Endothelial cell of umbilical vein (primary cell): ENCODE measurements at regions not wholly inside any gene's neighbourhood (a gene's known extent, or its start where the extent isn't known, plus 50 kb on each side); places are given as distances from the start of the nearest gene placed in this dataset.

ENCODE experiments used
- BruUV-seq: library from RNA; stranded (reverse); fragments of 400-500 nt; replicated peaks from 2 replicates; lab custom pipeline; 2021; lab: Mats Ljungman, UMichigan
- CTCF ChIA-PET: fragments of 300-600, 350-600 bp; sonication (Branson Sonifier 250); formaldehyde crosslinking; loops from one replicate; lab custom pipeline; 2021; ENCODE audit warnings: antibody characterized with exemption, inconsistent platforms; lab: Charles Lee
- POLR2A ChIA-PET: fragments of 300-600, 350-600 bp; sonication (Branson Sonifier 250); formaldehyde crosslinking; loops from one replicate; lab custom pipeline; 2021; ENCODE audit warnings: antibody characterized with exemption, inconsistent platforms; lab: Charles Lee
- DNase-seq: peaks from one replicate; pipeline ENCODE4 v3.0.0-alpha.2; 2011; ENCODE audit warnings: low read depth, low spot score
- FAIRE-seq: peaks from 2 replicates; lab custom pipeline; 2011; peaks lifted over from hg19 to GRCh38; lab: Jason Lieb, UNC
- H2AFZ ChIP-seq: 2 replicates; pipeline ENCODE4 v1.6.0; 2012; ENCODE audit warnings: low read depth, low read length, control low read depth, inconsistent platforms
- H3K27ac ChIP-seq: 2 replicates; pipeline ENCODE4 v1.5.1; 2011; ENCODE audit warnings: low read depth, mild to moderate bottlenecking, control low read depth, low read length, moderate library complexity; ENCODE audit not compliant: insufficient read depth
- H3K27me3 ChIP-seq, 2 experiments: 2 replicates each; pipeline versions ENCODE4 v1.6.0 to v1.6.1; 2011; ENCODE audit warnings: low read length in 2 of 2, mixed read lengths in 1 of 2; ENCODE audit not compliant: control insufficient read depth in 2 of 2, insufficient read depth in 2 of 2
- H3K36me3 ChIP-seq, 2 experiments: 2 replicates in 1 of 2; 3 replicates in 1 of 2; pipeline ENCODE4 v1.5.1; 2011; ENCODE audit warnings: low read length in 2 of 2, mild to moderate bottlenecking in 1 of 2, moderate library complexity in 1 of 2; ENCODE audit not compliant: control insufficient read depth in 2 of 2, insufficient read depth in 2 of 2; ENCODE audit errors: extremely low read depth in 1 of 2
- H3K4me1 ChIP-seq: 3 replicates; pipeline ENCODE4 v1.5.1; 2011; ENCODE audit warnings: mild to moderate bottlenecking, low read length; ENCODE audit not compliant: control insufficient read depth, insufficient read depth; ENCODE audit errors: extremely low read depth
- H3K4me2 ChIP-seq: 2 replicates; pipeline ENCODE4 v1.6.1; 2011; ENCODE audit warnings: low read length, control low read depth, mixed read lengths; ENCODE audit not compliant: insufficient read depth
- H3K4me3 ChIP-seq, 3 experiments: fragments of 200-600 bp in 1 of 3; sonication (generic), shearing (Covaris generic) in 1 of 3; replicated peaks in 1 of 3; 2 replicates each; pipeline ENCODE4 v1.5.1; 2011 to 2016; ENCODE audit warnings: control low read depth in 3 of 3, low read length in 3 of 3, mild to moderate bottlenecking in 2 of 3, inconsistent platforms in 1 of 3, low read depth in 1 of 3, moderate library complexity in 1 of 3; ENCODE audit not compliant: insufficient read depth in 1 of 3
- H3K79me2 ChIP-seq: 2 replicates; pipeline ENCODE4 v1.6.0; 2012; ENCODE audit warnings: low read length, inconsistent platforms; ENCODE audit not compliant: control insufficient read depth, insufficient read depth
- H3K9ac ChIP-seq: replicated peaks from 2 replicates; pipeline ENCODE3; 2011; ENCODE audit warnings: low read length, control low read depth; ENCODE audit not compliant: insufficient read depth; ENCODE audit errors: extremely low read depth
- H3K9me1 ChIP-seq: replicated peaks from 3 replicates; pipeline ENCODE4 v1.6.0; 2011; ENCODE audit warnings: mild to moderate bottlenecking, low read length; ENCODE audit not compliant: control insufficient read depth, insufficient read depth; ENCODE audit errors: extremely low read depth
- H3K9me3 ChIP-seq: replicated peaks from 2 replicates; pipeline ENCODE4 v1.5.1; 2012; ENCODE audit warnings: low read length, inconsistent platforms; ENCODE audit not compliant: control insufficient read depth, insufficient read depth
- H4K20me1 ChIP-seq: replicated peaks from 2 replicates; pipeline ENCODE3; 2011; ENCODE audit warnings: mild to moderate bottlenecking, low read length; ENCODE audit not compliant: control insufficient read depth, insufficient read depth; ENCODE audit errors: extremely low read depth
- EZH2 ChIP-seq: IDR thresholded peaks from 2 replicates; pipeline ENCODE4 v1.6.1; 2012; ENCODE audit warnings: borderline replicate concordance, low read depth, mild to moderate bottlenecking, moderate library complexity, low read length, inconsistent platforms; ENCODE audit not compliant: severe bottlenecking
- FOS ChIP-seq: IDR thresholded peaks from 2 replicates; pipeline ENCODE4 v1.6.1; 2011; ENCODE audit warnings: mild to moderate bottlenecking, low read length, moderate library complexity, borderline replicate concordance; ENCODE audit not compliant: insufficient read depth
- GATA2 ChIP-seq: IDR thresholded peaks from 2 replicates; pipeline ENCODE4 v1.7.0; 2011; ENCODE audit warnings: low read depth, mild to moderate bottlenecking, moderate library complexity, mixed read lengths, low read length; ENCODE audit not compliant: insufficient read length, insufficient read depth
- JUN ChIP-seq: IDR thresholded peaks from 2 replicates; pipeline ENCODE4 v1.6.1; 2011; ENCODE audit warnings: borderline replicate concordance, low read depth; ENCODE audit not compliant: insufficient read length, insufficient read depth
- MAX ChIP-seq: IDR thresholded peaks from 2 replicates; pipeline ENCODE4 v1.6.1; 2011; ENCODE audit not compliant: insufficient read depth, insufficient read length
- MYC ChIP-seq: IDR thresholded peaks from one replicate; pipeline ENCODE4 v1.6.1; 2011; ENCODE audit warnings: mild to moderate bottlenecking, low read depth, low read length
- POLR2A ChIP-seq: IDR thresholded peaks from 2 replicates; pipeline ENCODE4 v1.6.1; 2012; ENCODE audit warnings: low read depth, mild to moderate bottlenecking, control low read depth, low read length
- POLR2AphosphoS5 ChIP-seq: IDR thresholded peaks from 2 replicates; pipeline ENCODE4 v1.6.1; 2012; ENCODE audit warnings: low read depth, mild to moderate bottlenecking, control low read depth, low read length, moderate library complexity; ENCODE audit not compliant: insufficient read depth
- dilution Hi-C: fragments of 300-500 bp; cut with MboI; formaldehyde crosslinking; loops from one replicate; pipeline ENCODE4 v1.15.0; 2019; ENCODE audit warnings: low sequenced_read_pairs; ENCODE audit not compliant: extremely low pct_ligation_motif_present
- intact Hi-C: fragments of 100-400 bp; cut with micrococcal nuclease; formaldehyde crosslinking; loops from one replicate; pipeline ENCODE4 v1.10.0; 2022
- TF ChIP-seq, protein P1 (sequence below), 2 donors: IDR thresholded peaks; 1 replicate in 1 of 2; 2 replicates in 1 of 2; pipeline ENCODE4 v1.5.1; 2011; ENCODE audit warnings: low read length in 2 of 2, mild to moderate bottlenecking in 2 of 2, moderate library complexity in 2 of 2, control low read depth in 1 of 2, inconsistent platforms in 1 of 2, low read depth in 1 of 2; ENCODE audit not compliant: insufficient read depth in 1 of 2; ENCODE audit errors: extremely low read depth in 1 of 2

DNA sequence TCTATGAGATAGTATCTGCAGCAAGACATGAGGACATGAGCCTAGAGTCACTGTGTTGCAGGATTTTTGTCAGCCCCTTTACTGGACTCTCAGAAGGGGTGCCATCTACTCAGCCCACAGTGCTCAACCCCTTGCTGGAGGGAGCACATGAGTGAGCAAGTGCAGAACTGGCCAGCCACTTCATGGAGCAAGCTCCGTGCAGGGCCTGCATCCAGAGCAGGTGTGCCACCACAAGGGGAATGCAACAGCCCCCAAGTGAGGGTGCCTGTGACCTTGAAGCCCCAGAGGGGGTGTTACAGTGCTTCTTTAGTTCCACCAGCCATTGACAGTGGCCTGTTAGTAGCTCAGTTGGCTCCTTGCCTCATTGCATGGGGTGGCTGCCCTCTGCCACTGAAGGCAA lies 649.7 kb downstream of the PLPP3 start:
- DNase-seq (no peak), FAIRE-seq (no peak)
- POLR2A ChIA-PET, result no interaction called here
- intact Hi-C loops, result no loop called here
- CTCF ChIA-PET, result no interaction called here
- TF ChIP-seq MYC, result no peak
- no peak for TF ChIP-seq MAX
- no peak for TF ChIP-seq POLR2AphosphoS5
- TF ChIP-seq FOS, result no peak
- no peak for TF ChIP-seq GATA2
- TF ChIP-seq JUN, result no peak
- no peak for TF ChIP-seq EZH2
- TF ChIP-seq, protein P1, sequence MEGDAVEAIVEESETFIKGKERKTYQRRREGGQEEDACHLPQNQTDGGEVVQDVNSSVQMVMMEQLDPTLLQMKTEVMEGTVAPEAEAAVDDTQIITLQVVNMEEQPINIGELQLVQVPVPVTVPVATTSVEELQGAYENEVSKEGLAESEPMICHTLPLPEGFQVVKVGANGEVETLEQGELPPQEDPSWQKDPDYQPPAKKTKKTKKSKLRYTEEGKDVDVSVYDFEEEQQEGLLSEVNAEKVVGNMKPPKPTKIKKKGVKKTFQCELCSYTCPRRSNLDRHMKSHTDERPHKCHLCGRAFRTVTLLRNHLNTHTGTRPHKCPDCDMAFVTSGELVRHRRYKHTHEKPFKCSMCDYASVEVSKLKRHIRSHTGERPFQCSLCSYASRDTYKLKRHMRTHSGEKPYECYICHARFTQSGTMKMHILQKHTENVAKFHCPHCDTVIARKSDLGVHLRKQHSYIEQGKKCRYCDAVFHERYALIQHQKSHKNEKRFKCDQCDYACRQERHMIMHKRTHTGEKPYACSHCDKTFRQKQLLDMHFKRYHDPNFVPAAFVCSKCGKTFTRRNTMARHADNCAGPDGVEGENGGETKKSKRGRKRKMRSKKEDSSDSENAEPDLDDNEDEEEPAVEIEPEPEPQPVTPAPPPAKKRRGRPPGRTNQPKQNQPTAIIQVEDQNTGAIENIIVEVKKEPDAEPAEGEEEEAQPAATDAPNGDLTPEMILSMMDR (IDR thresholded peaks at IDR 0.05; ENCODE audit: extremely low read depth in 1 of 2, insufficient read depth in 1 of 2, low read depth in 1 of 2, low read length in 2 of 2), result no peak
- no peak for TF ChIP-seq POLR2A
- Histone ChIP-seq H3K27ac (no peak overlapping the region), H2AFZ (no peak overlapping the region), H3K4me1 (no peaks in the 10 kb centered on the region), H3K36me3 (no peaks in the 10 kb centered on the region), H3K79me2 (no peaks in the 10 kb centered on the region), H3K27me3 (no peaks in the 10 kb centered on the region), H3K9me1 (no peaks in the 10 kb centered on the region), H4K20me1 (no peaks in the 10 kb centered on the region), H3K4me3 (no peak overlapping the region), H3K4me2 (no peak overlapping the region), H3K9me3 (no peaks in the 10 kb centered on the region), H3K9ac (no peak overlapping the region)
- BruUV-seq, result no TSS peak
- dilution Hi-C loops, result no loop called here
